HG03060 (cell line): ENCODE measurements at regions not wholly inside any gene's neighbourhood (a gene's known extent, or its start where the extent isn't known, plus 50 kb on each side); places are given as distances from the start of the nearest gene placed in this dataset.

Experiments used
- ATAC-seq: cut with Tn5 transposase; IDR thresholded peaks from one replicate; pipeline ENCODE4 v1.9.1; 2021; ENCODE audit warnings: low read depth, moderate number of reproducible peaks; ENCODE audit not compliant: unreplicated experiment

DNA sequence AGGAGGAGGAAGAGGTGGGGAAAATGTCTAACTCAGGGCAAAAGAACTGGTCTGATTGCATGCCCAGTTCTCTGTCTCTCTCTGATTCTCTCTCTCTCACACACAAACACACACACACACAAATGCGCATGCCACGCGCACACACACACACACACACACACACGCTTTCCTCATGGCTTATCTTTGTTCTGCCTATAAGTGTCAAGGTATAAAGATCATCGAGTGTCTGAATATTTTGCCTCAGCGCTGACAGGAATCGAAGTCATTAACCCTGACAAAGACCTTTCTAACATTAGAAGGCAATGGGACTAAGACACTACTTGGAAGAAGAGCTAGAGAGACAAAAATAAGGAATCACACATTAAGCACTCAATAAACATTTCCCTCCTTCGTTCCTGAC is 497.1 kb upstream of the KLHL29 start:
- no peak for ATAC-seq

DNA sequence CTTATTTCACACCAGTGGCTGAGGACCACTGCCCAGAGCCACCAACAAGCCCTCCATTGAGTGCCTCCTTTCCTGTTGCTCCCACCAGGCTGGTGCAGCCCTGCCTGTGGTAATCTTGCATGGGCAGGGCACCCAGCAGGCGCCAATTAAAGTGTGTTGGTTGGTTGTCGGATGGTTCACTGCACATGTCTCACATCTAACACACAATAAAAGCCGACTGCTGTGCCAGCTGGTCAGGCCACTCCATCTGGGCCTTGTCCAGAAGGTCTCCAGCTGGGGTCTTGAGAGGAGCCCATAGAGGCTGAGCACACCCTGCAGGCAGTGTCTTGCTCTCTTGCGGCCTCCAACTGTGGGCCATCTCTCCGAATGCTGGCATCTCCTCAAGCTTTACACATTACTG is 494.8 kb upstream of the KLHL29 start:
- ATAC-seq: no peak

GRCh38 chr2:22893761-22894517 is 491.0 kb upstream of the KLHL29 start:
- no peak for ATAC-seq

DNA sequence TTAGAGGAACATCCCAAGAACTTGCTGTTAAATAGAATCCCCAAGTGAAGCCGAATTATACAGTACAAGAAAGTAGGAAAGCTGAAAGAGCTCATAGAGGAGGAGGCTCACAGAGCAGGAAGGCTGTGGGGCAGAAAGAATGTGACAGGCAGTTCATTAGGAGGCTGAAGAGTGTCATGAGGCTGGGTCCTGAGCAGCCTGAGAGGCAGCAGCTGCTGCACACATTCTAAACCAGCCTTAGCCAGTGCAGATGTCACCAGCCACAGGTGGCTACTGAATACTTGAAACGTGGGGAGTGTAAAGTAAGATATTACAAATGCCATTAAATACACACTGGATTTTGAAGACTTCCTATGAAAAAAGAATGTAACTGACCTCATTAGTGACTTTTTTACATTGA is 490.2 kb upstream of the KLHL29 start:
- ATAC-seq: no peak

GRCh38 chr2:22897428-22897827 is 487.6 kb upstream of the KLHL29 start:
- ATAC-seq: no peak

GRCh38 chr2:22900674-22901073 is 484.3 kb upstream of the KLHL29 start:
- ATAC-seq: no peak

DNA sequence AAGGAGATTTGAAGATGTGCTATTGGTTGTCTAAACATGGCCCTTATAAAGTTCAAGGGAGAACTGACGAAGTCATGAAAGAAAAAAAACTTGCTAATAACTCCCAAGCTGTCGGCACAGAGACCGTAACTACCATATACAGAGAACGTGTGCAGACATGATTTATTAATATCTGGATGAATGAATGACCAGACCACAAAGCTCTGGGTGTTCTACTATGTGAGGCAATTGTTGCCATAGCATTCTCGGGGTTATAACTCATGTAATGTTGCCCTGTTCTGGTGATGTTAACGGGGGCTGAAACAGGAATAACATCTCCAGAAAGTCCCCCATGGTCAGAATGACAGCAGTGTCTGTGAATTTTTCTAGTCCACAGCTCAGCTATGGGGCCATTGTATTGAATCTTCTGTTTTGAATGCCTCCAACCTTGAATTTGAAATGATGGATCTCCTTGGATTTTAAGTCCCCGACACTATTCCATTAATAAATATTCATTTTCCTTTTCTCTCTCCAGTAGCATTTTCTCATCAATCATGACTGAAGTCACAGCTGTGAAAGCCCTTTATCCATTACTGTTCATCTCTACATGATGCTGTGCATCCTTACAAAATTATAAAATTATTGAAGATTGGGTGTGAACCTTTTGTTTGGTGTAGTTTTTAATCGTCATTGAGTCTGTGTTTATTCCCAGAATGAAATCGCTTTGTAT is 483.4 kb upstream of the KLHL29 start:
- no peak for ATAC-seq

- ATAC-seq: no peak
Observed at GRCh38 chr2:22902180-22902550, 482.8 kb upstream of the KLHL29 start.

DNA sequence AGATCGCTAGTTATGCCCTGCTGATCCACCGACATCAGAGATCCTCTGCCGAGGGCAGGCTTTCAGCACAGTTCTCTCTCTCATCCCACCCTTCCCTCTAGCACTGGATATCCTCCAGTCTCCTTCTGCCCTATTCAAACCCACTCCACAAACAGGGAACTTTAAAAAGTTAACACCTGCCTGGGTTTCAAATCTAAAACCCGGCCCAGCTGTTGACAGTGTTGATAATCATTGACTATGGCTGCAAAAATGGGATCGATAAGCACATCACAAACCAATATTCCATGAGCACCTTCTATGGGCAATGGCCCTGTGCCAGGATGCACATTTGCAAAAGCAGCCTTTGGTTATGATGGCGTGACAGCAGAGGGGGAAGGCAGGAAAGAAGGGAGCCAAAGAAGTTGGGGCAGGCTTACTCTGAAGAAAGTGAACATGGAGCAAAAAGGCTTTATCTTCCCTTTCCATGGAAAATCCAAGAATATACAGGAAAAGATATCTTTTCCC is 482.3 kb upstream of the KLHL29 start:
- ATAC-seq: no peak

DNA sequence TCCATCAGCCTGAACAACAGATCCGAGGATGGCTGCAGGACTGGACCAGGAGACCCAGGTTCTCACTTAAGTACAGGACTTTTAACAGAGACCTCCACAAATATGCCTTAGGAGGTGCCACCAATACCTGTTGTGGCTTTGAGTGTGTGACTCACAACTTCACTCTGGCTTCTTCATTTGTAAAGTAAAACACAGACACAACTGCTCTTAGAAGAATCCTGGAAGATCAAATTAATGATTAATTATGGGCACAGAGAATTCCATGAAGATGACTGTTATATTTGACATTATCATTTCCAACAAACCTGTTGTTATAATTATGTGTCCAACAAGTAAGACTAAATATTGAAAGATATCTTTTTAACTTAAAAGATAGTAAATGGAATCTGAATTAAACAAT is 481.4 kb upstream of the KLHL29 start:
- ATAC-seq: no peak

- no peak for ATAC-seq
Observed at GRCh38 chr2:22904126-22904684, 480.8 kb upstream of the KLHL29 start.

DNA sequence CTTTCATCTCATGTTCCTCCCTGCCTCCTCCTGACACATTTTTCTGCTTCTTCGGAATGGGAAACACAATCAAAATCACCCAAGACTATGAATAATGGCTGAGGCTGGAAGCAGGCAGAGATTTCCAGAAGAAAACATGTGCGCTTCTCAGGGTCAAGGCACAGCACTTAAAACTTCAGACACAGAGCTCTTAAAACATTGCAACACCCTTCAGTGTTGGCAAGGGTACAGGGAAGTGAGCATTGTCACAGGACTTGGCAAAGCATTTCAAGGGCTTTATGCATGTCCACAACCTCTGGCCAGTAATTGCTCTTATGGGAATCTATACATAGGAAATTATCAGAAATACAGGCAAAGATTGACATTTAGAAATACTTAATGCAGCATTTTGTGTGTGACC is 477.6 kb upstream of the KLHL29 start:
- no peak for ATAC-seq

- no peak for ATAC-seq
Observed at GRCh38 chr2:22912398-22912797, 472.6 kb upstream of the KLHL29 start.

- ATAC-seq: no peak
Observed at GRCh38 chr2:22929998-22930397, 455.0 kb upstream of the KLHL29 start.

DNA sequence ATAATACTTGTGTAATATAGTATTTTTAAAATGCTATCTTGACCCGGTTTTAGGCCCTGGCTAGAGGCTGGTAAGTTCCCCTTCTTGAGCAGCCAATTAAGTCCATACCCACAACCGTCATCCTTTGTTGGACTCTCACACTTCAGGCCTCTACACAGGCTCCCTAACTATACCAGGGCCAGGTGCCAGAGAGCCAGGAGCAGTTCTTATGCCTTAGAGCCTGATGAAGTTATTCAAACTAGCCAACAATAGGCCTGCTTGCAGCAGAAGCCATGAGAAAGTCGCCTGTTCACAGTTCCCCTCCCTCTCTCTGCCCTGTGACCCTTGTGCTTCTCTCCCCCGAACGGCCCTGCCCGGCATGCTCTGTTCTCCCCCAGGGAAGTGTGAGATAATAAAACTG is 454.2 kb upstream of the KLHL29 start:
- ATAC-seq: no peak

DNA sequence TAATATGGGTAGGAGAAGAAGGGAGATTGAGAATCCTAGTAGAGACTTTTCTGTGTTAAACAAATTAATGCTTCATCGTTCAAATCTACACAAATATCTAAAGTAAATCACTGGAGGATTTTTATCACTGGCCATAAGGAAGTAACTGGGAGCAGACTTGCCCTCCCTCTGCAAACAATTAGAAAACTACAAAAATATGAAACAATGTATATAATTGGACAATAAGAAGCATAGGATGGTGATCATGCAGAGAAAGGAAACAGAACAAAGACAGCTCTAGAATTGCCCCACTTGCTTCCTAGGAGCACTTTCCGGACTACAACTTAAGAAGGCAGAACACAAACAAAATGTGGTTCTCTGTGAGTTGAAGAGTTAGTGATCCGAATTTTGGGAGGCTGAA is 452.7 kb upstream of the KLHL29 start:
- no peak for ATAC-seq

DNA sequence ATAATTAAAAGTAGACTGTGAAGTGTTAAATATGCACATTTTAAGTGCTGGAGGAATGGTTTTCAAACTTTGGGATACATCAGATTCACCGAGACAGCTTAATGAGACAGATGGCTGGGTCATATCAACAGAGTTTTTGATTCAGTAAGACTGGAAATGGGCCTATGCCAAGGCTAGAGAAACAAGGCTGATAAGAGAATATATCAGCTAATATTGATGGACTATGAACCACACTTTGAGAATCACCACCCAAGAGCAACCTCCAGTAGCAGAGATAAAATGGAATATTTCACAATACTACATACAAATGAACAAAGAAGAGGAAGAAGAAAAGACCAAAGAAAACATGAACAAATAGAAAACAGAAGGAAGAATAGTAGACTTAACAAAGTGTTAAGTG is 450.2 kb upstream of the KLHL29 start:
- no peak for ATAC-seq

- ATAC-seq: no peak
Observed at GRCh38 chr2:22942441-22942840, 442.5 kb upstream of the KLHL29 start.

- no peak for ATAC-seq
Observed at GRCh38 chr2:22944143-22944542, 440.8 kb upstream of the KLHL29 start.

DNA sequence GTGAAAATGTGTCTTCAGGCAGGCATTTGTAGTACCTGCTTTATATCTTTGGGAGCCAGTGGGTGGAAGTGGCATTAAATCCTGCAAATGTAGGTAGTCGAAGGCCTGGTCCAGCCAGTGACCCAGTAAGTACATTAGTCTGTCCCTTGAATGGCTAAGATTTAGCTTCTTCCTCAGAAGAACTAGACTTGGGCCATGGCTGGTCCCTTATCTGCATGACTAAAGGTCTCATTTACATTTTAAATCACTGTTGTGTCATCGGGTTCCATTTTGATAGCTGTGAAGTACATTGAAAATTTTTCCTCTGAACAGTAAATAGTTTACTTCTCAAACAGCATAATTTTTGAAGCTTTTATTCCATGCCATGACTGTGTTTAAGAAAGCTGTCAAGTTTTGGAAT is 438.4 kb upstream of the KLHL29 start:
- no peak for ATAC-seq

GRCh38 chr2:22947741-22948140 is 437.2 kb upstream of the KLHL29 start:
- no peak for ATAC-seq

DNA sequence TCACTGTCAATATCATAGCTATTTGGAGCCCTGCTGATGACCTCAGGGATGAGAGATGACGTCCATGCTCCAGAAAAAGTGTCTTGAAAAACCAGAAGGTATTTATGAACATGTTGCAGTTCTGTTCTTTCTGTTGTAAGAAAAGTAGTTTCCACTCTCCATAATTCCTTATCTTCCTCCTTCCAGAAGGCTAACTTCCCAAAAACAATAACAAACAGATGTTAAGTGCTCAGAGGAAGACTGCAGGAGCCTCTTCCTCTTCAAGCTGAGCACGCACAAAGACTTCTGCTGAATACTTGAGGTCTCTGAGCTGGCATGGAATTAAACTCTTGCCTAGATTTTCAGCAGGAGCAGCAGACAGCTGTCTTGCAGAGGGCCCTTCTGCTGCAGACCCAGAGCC is 434.5 kb upstream of the KLHL29 start:
- no peak for ATAC-seq
